ENCODE measurements at regions not wholly inside any gene's neighbourhood (a gene's known extent, or its start where the extent isn't known, plus 50 kb on each side); places are given as distances from the start of the nearest gene placed in this dataset.
A peak's percentile ranks its signal among the peaks of the same experiment; 100 is the strongest.
"Not testable (repeated sequence)": the region's sequence is repeated elsewhere in the genome, so short reads cannot be mapped to it uniquely, and the experiment has no call there.

GRCh38 chr6:40139447-40139846 lies 205.2 kb upstream of the MOCS1 start:
- no peak for DNase-seq

DNA sequence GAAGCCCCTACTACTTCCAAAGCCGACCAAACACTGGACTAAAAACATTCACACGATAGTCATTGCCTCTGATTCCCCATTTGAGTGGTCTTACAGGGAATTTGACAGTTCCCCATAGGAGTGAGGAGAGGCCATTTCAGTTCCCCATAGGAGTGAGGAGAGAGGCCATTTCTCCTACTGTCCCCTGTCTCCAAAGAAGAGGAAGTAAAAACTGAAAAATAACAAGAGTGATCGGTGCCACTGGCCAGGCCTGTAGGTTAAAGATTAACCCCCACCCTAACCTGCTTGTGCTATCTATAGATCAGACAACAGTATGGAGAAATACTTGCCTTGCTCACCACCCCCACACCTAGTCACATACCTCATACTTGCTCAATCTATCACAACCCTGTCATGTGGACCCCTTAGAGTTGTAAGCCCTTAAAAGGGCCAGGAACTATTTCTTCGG lies 204.0 kb upstream of the MOCS1 start:
- no peak for DNase-seq

- no peak for DNase-seq
These were observed 201.3 kb upstream of the MOCS1 start for GRCh38 chr6:40135491-40136072.

DNA sequence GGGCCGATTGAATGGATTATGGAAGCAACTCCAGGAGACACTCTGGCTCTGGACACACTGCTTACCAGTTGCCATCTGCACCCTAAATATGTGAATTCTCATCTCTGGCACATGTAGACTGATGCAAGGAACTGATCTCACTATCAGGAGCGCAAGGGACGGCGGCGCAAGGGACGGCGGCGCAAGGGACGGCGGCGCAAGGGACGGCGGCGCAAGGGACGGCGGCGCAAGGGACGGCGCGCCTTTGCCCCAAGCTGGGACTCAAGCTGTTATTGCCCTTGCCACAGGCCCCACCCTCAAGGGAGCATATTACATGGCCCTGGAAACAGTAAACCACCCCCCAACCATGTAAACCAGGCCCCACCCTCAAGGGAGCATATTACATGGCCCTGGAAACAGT lies 199.7 kb upstream of the MOCS1 start:
- not testable (repeated sequence) for DNase-seq

DNA sequence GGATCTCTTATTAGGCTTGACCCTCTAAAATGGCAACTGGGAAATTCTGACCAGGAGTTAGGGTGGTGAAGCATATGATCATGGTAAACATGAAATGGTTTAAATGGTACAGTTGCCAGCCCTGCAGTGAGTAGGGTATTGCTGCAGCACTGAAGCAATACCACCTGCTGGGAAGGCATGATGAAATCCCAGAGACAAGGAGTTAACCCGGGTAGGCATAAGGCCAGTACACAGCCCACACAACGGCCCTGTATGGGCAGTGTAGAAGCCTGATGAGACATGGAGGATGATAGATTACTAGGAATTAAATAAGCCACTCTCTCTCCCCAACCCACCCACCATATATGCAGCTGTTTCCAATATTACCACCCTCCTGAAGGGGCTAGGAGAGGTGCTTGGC lies 197.4 kb upstream of the MOCS1 start:
- DNase-seq = no peak

GRCh38 chr6:40128127-40128526 lies 193.9 kb upstream of the MOCS1 start:
- DNase-seq = no peak

DNA sequence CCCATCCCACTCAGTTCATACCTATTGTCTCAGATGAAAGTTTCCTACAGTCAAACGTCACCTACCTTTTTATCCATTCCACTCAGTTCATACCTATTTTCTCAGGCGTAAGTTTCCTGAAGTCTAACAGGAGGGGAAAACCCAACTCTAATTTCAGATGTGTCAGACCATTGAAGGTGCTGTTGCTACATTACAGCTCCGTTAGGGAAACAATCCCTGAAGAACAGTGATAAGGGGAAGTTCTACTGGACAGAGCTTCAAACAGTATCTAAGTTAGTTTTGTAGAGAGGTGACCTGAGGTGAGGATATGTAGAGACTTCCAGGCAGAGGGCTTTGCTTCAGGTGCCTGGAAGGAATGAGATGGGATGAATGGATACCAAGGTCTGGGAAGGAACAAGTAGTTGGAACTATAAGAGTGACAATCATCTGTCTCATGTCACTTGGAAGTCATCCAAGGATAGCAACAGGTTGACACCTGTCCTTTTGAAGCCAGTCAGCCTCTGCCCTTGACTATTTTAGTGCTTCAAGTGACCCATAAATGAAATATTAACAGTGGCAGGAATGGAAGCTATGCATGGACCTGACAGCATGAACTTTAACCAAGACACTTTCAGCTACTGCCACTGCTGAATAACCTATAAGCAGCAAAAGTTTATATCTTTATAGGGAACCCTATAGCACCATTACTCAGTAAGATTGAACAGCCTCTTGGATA lies 191.6 kb upstream of the MOCS1 start:
- DNase-seq = no peak

- no peak for DNase-seq
These were observed 190.7 kb upstream of the MOCS1 start for GRCh38 chr6:40124924-40125323.

- no peak for DNase-seq
These were observed 182.6 kb upstream of the MOCS1 start for GRCh38 chr6:40116832-40117231.

- DNase-seq = no peak
These were observed 178.1 kb upstream of the MOCS1 start for GRCh38 chr6:40112350-40112749.

DNA sequence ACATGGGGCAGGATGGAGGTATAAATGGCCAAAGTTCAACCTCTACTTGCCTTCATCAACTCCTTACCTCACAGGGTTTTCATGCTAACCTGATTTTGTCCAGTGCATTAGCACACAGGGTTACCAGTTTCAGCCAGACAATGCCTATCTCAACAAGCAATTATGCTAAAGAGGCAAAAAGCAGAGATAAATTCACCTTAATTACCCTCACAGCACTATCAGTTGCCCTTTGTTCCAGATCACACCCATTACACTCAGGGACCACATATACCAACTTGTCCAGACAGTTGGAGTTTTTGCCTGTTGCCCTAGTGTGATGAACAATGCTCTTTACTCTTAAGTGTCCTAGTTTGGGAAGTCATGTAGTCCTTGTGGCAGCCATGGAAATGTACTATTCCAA lies 174.5 kb upstream of the MOCS1 start:
- no peak for DNase-seq

DNA sequence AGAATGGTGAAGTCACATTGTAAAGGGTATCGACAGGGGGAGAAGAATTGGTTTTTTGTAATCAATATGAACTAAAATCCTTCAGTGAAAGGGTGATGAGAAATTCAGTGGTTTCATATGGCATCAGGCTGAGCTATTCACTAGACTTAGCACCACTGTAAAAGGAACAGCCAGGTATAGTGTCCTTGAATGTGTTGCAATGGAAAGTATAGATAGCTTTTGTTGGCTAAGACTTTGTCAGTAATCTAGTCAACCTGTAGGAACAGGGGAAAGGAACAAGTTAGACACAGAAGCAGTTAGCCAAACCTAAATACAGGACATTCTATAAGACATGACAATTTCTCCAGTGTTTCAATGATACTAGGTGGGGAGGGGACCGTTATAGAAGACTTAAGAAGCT lies 172.6 kb upstream of the MOCS1 start:
- no peak for DNase-seq

DNA sequence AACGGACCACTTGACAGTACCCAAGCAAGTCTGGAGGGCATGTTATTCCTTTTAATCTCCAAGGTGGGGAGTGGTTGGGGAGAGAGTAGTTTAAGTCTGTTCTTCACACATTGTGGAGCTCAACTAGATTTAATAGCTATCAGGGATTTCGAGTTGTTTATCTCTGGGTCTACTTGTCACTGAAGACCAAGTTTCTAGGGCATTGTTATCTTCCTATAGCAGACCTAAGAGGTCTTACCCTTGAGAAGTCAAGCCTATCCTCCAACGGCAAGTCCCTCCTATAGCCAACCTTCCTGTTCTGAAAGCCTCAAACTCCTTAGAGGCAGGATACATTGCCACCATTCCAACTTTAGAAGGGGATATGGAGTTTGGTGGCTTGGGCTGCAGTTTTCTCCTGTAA lies 164.5 kb upstream of the MOCS1 start:
- DNase-seq = no peak

DNA sequence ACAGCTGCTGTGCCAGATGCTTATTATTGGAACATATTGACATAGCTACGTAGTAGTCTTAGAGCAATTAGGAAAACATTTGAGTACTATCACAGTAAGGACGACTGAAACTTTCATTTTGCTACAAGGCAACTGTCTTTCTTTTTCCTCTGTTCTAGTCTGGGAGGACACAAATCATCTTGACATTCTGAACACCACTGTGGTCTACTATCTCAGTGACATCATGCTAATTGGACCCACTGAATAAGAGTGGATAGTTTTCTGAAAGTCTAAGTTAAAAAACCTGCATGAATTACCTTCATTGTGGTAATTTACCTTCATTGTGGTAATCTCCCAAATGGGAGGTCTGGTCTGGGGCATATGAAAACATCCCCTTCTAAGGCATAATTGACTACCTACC lies 163.3 kb upstream of the MOCS1 start:
- DNase-seq = no peak

- no peak for DNase-seq
These were observed 149.1 kb upstream of the MOCS1 start for GRCh38 chr6:40083141-40083920.

DNA sequence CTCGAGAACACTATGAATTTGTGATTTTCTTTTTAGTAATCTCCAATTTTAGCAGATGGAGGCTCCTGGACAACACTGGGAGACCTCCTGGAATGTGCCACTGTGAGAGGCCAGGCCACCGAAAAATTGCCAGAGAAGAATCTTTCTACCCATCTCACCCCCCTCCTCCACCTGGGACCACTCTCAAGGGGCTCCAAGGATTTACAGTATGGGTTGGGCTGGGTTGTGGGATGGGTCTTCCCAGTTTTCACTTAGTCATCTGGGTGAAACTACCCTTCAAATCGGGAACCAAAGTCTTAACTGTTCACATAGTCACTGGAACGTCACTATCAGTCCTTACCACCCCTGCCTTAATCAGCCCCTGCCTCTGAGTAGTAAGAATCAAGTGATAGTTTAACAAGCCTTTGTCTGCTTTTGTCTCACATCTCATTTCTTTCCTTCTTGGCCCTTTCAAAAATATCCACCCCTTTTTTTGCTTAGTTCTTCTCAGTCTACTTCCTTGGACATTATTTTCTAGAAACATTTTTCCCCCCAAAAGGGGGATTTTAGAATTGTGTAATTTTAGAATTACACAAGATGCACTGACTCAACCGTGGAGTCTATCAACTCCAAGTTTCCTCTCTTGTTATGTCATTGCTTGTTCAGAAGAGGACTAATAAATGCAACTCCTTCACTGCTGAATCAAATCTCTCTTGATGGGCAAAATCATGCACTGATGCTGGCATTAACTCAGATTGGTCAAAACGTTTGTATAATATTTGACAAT lies 148.2 kb upstream of the MOCS1 start:
- DNase-seq = peak in 2 of 3 donors; percentile 12 to 37

DNA sequence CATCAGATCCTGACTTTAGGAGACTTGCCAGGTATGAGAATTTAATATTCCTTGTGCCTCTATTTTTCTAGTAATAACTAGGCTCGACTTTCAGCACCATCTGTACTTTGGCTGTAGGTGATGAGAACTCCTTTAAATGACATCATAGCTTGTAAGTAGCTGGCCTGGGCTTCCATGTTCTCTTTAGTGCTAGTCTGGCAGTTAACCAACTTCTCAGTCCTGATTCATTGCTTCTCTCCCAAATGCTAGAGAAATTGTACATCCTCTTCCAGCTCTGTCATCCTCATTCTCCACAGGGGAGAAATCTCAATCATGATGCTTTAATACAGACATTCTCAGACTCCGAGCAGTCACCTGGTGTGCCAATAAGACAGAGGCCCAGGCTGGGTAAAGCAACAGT lies 143.5 kb upstream of the MOCS1 start:
- DNase-seq = no peak

DNA sequence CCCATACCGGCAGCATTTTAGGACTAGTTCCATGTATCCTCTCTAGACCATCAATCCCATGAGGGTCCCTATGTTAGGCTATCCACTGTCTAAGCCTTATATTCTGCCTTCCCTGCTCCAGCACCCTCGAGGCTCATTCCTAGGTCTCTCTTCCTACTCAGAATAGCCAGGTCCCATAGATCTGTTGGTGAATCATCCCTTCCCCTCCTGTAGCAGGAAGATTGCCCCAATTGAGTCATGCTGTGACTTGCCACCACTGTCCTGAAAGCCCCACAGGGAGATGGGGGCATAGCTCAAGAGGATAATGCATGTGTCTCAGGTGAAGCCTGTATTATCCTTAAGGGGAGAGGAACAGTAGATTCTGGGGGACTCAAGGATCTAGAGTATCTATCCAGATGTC lies 143.1 kb upstream of the MOCS1 start:
- DNase-seq = no peak

DNA sequence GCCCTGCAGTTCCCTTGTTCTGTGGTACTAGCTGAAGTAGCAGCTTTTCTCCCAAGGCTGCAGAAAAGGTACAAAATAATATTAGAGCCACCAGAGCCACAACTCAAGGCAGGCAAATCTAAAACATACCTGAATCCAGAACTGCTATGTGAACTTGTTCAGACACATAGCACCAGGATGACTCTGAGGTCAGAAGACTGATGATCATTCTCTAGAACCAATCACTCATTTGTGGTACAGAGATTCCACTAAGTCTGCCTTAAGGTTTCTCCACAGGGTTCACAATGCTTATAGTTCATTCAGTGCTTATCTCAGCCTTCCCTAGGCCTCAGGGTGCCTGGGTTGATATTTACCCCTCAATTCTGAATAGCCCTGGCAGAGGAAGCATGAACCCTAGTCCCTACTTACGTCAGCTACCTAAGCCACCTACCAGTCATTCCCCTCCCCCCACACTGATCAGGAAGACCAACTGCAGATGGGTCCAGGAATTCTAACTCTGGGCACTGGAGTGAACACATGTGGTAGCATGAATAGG lies 140.9 kb upstream of the MOCS1 start:
- no peak for DNase-seq

DNA sequence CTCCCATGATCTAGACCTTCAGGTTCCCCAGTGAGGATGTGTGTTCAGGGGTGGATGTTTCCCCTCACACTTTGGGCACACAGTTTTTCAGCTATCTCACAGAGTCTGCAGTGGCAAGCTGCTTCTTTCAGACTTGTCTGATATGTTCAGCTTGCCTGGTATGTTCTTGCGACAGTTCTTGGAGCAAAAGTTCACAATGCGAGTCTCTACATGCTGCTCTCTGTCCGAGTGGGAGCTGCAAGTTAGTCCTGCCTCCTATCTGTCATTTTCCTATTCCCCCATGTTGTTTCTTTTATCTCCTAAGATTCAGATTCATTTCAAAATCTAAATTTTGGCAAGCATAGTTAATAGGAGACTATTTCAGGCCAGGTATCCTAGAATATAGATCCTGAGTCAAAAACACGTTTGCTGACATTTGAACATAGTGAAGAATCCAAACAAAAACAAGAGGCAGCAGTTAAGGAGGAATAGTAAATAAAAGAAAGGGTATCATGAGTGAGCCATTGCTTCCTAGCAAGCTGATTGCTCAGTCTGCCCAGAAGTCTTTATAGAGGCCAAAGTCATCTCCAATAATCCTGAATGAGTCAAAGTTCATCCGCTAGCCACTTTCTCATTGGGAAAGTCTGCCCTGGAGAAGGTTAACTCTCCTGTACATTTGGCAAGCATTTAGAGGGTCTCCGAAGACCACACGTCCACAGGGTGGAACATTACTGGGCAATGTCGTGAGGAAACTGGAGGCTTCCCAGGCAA lies 140.2 kb upstream of the MOCS1 start:
- DNase-seq = no peak

GRCh38 chr6:40066372-40066771 lies 132.1 kb upstream of the MOCS1 start:
- no peak for DNase-seq

GRCh38 chr6:40056865-40057264 lies 122.6 kb upstream of the MOCS1 start:
- DNase-seq = no peak
